Neural crest cell (in vitro differentiated cells): ENCODE measurements at regions not wholly inside any gene's neighbourhood (a gene's known extent, or its start where the extent isn't known, plus 50 kb on each side); places are given as distances from the start of the nearest gene placed in this dataset.
"Not testable (repeated sequence)": the region's sequence is repeated elsewhere in the genome, so short reads cannot be mapped to it uniquely, and the experiment has no call there.

Source experiments
- DNase-seq: peaks from one replicate; pipeline ENCODE4 v3.0.0; 2021; ENCODE audit warnings: low read depth, mixed read lengths, low spot score
- H3K27ac Mint-ChIP-seq: one replicate; pipeline ENCODE4 v1.8.0; 2021; ENCODE audit warnings: mild to moderate bottlenecking, mixed read lengths; ENCODE audit not compliant: unreplicated experiment
- H3K27me3 Mint-ChIP-seq: 2 replicates; pipeline ENCODE4 v1.8.0; 2021; ENCODE audit warnings: low read depth, mild to moderate bottlenecking, mixed read lengths
- H3K36me3 Mint-ChIP-seq: 2 replicates; pipeline ENCODE4 v1.8.0; 2021; ENCODE audit warnings: low read depth, mild to moderate bottlenecking, mixed read lengths
- H3K4me1 Mint-ChIP-seq: 2 replicates; pipeline ENCODE4 v1.8.0; 2021; ENCODE audit warnings: mixed read lengths
- H3K4me3 Mint-ChIP-seq: one replicate; pipeline ENCODE4 v1.8.0; 2021; ENCODE audit warnings: mild to moderate bottlenecking, mixed read lengths
- H3K9me3 Mint-ChIP-seq: 2 replicates; pipeline ENCODE4 v1.8.0; 2021; ENCODE audit warnings: mixed read lengths
- CTCF ChIP-seq: fragments of 200-600 bp; sonication (generic); conservative IDR thresholded peaks from 2 replicates; pipeline ENCODE4 v1.5.0; 2021; ENCODE audit warnings: antibody characterized with exemption, mild to moderate bottlenecking

DNA sequence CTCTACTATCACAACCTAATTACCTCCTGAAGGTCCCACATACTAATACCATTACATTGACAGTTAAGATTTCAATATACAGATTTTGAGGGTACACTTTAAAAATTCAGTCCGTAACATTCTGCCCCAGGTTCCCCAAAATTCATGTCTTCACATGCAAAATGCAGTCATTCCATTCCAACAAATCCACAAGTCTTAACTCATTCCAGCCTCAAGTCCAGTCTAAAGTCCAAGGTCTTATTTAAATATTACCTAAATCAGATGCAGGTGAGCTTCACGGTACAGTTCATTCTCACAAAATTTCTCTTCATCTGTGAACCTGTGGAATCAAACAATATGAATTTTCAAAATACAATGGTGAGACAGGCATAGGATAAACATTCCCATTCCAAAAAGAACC, 1332.0 kb downstream of the CDH12 start:
- not testable (repeated sequence) for DNase-seq, H3K4me1 Mint-ChIP-seq, H3K36me3 Mint-ChIP-seq, H3K9me3 Mint-ChIP-seq, H3K27ac Mint-ChIP-seq, H3K4me3 Mint-ChIP-seq, H3K27me3 Mint-ChIP-seq

DNA sequence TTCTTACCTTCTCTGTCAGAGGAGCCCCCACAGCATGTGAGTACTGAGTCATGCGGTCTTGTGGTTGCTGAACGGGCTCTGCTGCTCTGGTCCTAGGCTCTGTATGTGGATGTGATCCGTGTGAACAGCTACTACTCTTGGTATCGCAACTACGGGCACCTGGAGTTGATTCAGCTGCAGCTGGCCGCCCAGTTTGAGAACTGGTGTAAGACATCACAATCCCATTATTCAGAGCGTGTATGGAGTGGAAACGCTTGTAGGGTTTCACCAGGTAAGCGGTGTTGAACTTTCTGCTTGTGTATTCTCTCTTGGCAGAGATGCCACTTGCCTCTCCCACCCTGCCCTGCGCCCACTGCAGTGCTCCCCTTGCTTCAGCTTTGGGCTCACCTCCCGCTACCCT, 1356.2 kb downstream of the CDH12 start:
- H3K27me3 Mint-ChIP-seq, DNase-seq, H3K9me3 Mint-ChIP-seq, H3K36me3 Mint-ChIP-seq, H3K4me1 Mint-ChIP-seq, H3K4me3 Mint-ChIP-seq, H3K27ac Mint-ChIP-seq: not testable (repeated sequence)

- H3K27me3 Mint-ChIP-seq, DNase-seq, H3K4me3 Mint-ChIP-seq, H3K36me3 Mint-ChIP-seq, H3K9me3 Mint-ChIP-seq, H3K4me1 Mint-ChIP-seq, H3K27ac Mint-ChIP-seq: not testable (repeated sequence)
These were observed 1357.1 kb downstream of the CDH12 start for GRCh38 chr5:21496056-21496455.

GRCh38 chr5:21495235-21495634, 1357.9 kb downstream of the CDH12 start:
- not testable (repeated sequence) for H3K4me1 Mint-ChIP-seq, H3K4me3 Mint-ChIP-seq, H3K27me3 Mint-ChIP-seq, DNase-seq, H3K36me3 Mint-ChIP-seq, H3K9me3 Mint-ChIP-seq
- peak overlapping the region; percentile 64 for H3K27ac Mint-ChIP-seq

GRCh38 chr5:21494033-21494432, 1359.1 kb downstream of the CDH12 start:
- H3K4me3 Mint-ChIP-seq, DNase-seq, H3K4me1 Mint-ChIP-seq, H3K9me3 Mint-ChIP-seq, H3K27me3 Mint-ChIP-seq, H3K27ac Mint-ChIP-seq, H3K36me3 Mint-ChIP-seq: not testable (repeated sequence)

DNA sequence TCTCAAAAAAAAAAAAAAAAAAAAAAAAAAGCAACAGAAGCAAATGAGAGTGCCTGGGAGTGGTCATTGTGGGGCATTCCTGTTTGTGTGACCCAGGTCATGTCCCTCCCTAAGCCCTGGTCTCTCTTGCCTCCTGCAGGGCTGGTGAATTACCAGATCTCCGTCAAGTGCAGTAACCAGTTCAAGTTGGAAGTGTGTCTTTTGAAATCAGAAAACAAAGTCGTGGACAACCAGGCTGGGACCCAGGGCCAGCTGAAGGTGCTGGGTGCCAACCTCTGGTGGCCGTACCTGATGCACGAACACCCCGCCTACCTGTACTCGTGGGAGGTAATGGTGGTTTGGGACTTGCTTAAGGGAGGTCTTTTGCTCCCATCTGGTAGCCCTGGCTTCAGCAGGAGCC, 1362.0 kb downstream of the CDH12 start:
- not testable (repeated sequence) for H3K27ac Mint-ChIP-seq, H3K4me3 Mint-ChIP-seq, H3K36me3 Mint-ChIP-seq, H3K27me3 Mint-ChIP-seq, H3K9me3 Mint-ChIP-seq, H3K4me1 Mint-ChIP-seq, DNase-seq

DNA sequence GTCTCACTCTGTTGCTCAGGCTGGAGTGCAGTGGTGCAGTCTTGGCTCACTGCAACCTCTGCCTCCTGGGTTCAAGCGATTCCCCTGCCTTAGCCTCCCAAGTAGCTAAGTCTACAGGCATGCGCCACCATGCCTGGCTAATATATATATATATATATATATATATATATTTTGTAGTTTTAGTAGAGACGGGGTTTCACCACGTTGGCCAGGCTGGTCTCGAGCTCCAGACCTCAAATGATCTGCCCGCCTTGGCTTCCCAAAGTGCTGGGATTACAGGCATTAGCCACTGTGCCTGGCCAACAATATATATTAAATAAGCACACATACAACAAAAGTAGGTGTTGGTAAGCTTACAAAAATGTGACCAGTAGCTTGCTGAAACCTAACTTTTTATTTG, 1364.3 kb downstream of the CDH12 start:
- not testable (repeated sequence) for H3K4me3 Mint-ChIP-seq, DNase-seq, H3K36me3 Mint-ChIP-seq, H3K27ac Mint-ChIP-seq, H3K9me3 Mint-ChIP-seq, H3K4me1 Mint-ChIP-seq, H3K27me3 Mint-ChIP-seq

DNA sequence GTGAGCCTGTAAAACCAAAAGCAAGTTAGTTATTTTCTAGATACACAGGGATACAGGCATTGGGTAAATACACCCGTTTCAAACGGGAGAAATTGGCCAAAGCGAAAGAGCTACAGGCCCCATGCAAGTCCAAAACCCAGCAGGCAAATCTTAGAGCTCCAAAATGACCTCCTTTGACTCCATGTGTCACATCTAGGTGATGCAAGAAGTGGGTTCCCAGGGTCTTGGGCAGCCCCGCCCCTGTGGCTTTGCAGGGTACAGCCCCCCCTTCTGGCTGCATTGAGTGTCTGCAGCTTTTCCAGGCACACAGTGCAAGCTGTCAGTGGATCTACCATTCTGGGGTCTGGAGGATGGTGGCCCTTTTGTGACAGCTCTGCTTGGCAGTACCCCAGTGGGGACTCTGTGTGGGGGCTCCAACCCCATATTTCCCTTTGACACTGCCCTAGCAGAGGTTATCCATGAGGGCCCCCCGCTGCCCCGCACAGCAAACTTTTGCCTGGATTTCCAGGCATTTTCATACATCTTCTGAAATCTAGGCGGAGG, 1367.6 kb downstream of the CDH12 start:
- not testable (repeated sequence) for H3K27me3 Mint-ChIP-seq, H3K9me3 Mint-ChIP-seq, H3K36me3 Mint-ChIP-seq, H3K4me3 Mint-ChIP-seq, DNase-seq
- peak overlapping the region; percentile 12 for H3K27ac Mint-ChIP-seq
- TF ChIP-seq CTCF = peak; percentile 47
- peaks cover 15% of the 10 kb centered on the region for H3K4me1 Mint-ChIP-seq

DNA sequence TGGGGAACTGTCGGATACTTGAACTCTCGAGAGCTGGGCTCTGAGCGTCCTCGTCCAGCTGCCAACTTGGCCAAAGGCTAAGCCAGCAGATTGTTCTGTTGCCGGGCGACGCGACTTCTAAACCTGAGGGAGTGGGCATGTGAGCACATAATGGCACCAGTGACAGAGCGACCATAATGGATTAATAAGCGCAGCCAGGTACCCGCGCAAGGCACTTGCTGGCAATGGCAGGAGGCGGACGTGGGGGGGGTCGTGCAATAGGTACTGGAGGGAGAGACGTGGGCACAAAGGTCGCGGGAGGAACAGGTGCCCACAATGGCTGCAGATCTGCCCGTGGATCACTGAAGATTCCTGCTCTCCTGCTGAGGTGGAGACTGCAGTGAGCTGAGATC, 1368.7 kb downstream of the CDH12 start:
- not testable (repeated sequence) for H3K27me3 Mint-ChIP-seq, H3K4me3 Mint-ChIP-seq, H3K9me3 Mint-ChIP-seq, H3K36me3 Mint-ChIP-seq, DNase-seq, H3K27ac Mint-ChIP-seq
- peaks cover 19% of the 10 kb centered on the region for H3K4me1 Mint-ChIP-seq

DNA sequence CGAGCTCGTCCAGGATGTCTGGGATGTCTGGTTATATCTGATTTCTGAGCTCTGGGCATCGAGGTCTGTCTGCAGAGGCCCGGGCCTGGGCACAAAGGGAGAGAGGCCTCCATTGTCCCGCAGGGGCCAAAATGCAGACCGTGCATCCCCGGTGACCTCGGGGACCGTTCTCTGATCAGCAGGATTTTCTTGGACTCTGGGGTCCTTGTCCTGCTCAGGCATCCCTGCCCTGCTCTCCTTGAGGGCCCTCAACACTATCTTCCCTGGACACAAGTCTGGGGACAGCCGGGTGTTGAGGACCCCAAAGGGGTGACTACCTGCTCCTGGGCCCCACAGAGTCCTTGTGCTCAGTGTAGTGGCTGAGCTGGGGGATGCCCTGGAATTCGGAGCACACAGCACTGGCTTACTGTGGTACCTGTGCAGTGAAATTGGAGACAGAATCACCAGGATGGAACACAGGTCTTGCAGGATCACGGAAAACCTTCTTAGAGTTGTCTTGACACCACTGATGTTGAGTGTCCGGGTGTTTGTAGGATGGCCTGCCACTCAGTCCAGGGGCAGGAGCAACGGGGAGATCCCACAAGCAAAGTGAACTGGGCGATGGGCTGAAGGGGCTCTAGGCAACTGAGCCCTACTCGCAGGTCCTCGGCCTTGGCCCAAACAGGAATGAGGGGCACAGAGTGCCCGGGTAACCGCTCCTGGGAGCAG, 1369.2 kb downstream of the CDH12 start:
- H3K4me3 Mint-ChIP-seq, H3K27me3 Mint-ChIP-seq, H3K9me3 Mint-ChIP-seq, H3K36me3 Mint-ChIP-seq, DNase-seq, H3K27ac Mint-ChIP-seq: not testable (repeated sequence)
- peaks cover 19% of the 10 kb centered on the region for H3K4me1 Mint-ChIP-seq

DNA sequence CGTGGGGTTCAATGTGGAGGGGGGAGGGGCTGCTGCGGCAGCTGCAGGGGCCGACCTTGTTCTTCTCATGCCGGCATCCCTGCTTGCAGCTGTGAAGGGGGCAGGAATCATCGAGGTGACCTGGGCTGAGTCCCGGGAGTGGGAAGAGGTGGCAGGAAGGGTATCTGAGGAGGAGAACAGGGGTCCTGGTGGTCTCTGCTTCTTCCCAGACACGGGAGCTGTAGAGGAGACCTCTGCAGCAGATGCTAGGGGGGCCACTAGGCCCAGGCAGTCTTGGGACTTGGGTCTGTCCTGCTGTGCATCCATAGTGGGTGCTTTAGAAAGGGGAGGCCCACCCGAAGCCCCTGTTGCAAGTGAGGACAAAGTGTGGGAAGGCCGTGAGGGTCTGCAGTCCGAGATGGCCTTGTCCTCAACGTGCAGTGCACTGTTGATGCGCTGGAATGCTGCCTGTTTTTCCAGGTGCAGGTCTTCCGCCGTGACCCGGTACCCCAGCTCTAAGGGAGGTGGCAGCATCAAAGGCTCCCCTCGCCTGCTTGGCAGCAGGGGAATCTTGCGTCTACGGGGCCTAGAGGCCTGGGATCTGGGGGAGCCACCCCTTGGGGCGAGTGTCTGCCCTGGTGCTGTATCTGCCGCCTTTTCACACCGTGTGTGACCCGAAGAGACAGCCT, 1370.0 kb downstream of the CDH12 start:
- Mint-ChIP-seq H3K4me1 (peaks cover 19% of the 10 kb centered on the region), H3K36me3 (peaks cover 12% of the 10 kb centered on the region)
- H3K4me3 Mint-ChIP-seq, DNase-seq, H3K27ac Mint-ChIP-seq, H3K27me3 Mint-ChIP-seq, H3K9me3 Mint-ChIP-seq: not testable (repeated sequence)

GRCh38 chr5:21482522-21482921, 1370.6 kb downstream of the CDH12 start:
- DNase-seq, H3K27me3 Mint-ChIP-seq, H3K4me3 Mint-ChIP-seq, H3K27ac Mint-ChIP-seq, H3K9me3 Mint-ChIP-seq: not testable (repeated sequence)
- Mint-ChIP-seq H3K36me3 (peaks cover 12% of the 10 kb centered on the region), H3K4me1 (peaks cover 19% of the 10 kb centered on the region)
